ENCODE measurements at regions not wholly inside any gene's neighbourhood (a gene's known extent, or its start where the extent isn't known, plus 50 kb on each side); places are given as distances from the start of the nearest gene placed in this dataset.
"Not testable (repeated sequence)": the region's sequence is repeated elsewhere in the genome, so short reads cannot be mapped to it uniquely, and the experiment has no call there.

- ATAC-seq = no peak
- DNase-seq = no peak
Observed at GRCh38 chr5:3484836-3485235, 110.8 kb upstream of the IRX1 start.

GRCh38 chr5:3481175-3481574 is 114.5 kb upstream of the IRX1 start:
- DNase-seq = no peak

DNA sequence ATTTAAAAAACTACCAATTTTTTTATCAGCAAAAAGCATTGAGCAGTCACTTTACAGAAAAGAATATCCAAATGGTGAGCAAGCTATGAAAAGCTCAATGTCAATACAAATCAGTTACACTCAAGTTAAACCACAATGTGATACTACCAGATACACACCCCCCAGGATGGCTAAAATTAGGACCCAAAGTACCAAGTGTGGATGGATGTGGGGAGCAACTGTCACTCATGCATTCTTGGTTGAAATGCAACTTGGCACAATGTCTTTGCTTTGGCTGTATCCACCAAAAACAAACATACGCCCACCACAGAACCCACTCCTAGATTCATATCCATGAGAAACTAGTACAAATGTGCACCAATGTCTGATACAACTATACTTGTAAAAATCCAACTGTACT is 120.0 kb upstream of the IRX1 start:
- DNase-seq = no peak

More at GRCh38 chr5:3481175-3481574, 114.5 kb upstream of the IRX1 start:
- ATAC-seq = no peak

DNA sequence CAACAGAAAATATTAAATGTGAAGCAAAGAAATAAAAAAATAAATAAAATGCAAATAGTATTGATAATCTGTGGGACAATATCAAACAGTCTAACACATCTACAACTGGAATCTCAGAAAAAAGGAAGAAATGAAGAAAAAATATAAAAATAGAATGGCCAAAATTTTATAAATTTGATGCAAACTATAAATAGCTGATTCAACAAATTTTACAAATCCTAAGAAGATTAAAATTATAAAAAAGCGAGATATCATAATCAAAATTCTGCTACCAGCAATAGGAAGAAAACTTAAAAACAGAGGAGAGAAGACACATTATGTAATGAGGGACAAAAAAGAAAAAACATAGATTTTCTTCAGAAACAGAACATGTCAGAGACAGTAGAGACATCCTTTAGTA is 129.2 kb upstream of the IRX1 start:
- no peak for DNase-seq
- ATAC-seq = no peak

More for the DNA sequence above, 120.0 kb upstream of the IRX1 start:
- ATAC-seq = no peak

- ATAC-seq = no peak
- no peak for DNase-seq
Observed at GRCh38 chr5:3460416-3460815, 135.2 kb upstream of the IRX1 start.

DNA sequence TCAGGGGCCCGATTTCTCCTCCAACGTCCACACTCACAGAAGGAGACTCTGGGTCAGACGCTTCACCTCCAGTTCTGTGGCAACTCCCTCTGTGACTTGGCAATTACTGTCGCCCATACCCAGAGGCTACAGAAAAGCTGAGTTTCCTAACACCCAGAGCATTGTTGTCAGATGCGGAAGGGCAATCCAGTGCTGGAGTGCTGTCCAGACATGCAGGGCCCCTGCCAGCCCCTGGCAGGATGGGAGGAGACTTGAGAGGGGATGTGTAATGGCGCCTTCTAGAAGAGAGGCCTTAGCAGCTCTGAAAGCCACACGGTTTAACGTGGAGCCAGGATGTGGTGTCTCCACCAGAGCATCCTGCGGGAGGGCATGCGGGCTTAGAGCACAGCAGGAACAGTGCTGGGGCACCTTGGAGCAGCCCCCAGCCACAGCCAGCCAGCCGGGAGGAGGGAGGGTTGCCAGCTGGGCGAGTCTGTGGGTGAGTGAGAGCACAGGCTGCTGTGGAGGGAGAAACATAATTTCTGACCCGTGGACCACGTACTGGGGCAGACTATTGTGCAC is 139.4 kb upstream of the IRX1 start:
- DNase-seq (no peak), ATAC-seq (no peak)

GRCh38 chr5:3454028-3454427 is 141.6 kb upstream of the IRX1 start:
- not testable (repeated sequence) for DNase-seq, ATAC-seq

- ATAC-seq (no peak), DNase-seq (no peak)
Observed at GRCh38 chr5:3452622-3453021, 143.0 kb upstream of the IRX1 start.

DNA sequence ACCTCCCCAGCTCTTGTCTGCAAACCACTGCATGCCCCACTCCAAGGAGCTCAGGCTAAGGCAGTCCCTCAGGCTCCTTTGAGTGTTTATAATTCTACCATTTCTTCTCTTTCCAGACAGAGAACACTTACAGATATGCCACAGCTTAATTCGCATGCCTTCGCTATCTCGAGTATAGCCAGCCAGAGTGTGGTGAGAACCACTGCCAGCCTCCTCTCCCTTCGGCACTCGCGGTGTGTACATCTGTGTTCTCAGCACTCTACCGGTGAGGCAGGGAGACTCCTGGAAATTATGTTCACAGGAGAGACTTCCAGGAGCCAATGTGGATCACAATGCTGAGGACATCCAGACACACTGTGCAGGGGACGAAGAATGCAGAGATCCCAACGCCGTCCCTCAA is 143.7 kb upstream of the IRX1 start:
- no peak for ATAC-seq
- DNase-seq = no peak

DNA sequence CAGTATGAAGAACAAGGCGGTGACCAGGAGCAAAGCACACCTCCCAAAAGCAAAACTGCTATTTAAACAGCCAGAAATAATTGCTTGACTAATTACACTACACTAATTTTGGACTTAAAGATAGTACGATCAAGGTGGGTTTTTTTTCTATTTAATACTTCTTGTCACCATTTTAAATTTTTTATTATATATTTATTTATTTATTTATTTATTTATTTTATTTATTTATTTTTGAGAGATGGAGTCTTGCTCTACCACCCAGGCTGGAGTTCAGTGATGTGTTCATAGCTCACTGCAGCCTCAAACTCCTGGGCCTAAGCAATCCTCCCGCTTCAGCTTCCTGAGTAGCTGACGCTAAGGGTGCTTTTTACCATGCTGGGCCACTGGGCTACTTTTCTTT is 146.2 kb upstream of the IRX1 start:
- no peak for DNase-seq
- ATAC-seq = no peak

GRCh38 chr5:3446410-3446809 is 149.2 kb upstream of the IRX1 start:
- DNase-seq (no peak), ATAC-seq (no peak)

DNA sequence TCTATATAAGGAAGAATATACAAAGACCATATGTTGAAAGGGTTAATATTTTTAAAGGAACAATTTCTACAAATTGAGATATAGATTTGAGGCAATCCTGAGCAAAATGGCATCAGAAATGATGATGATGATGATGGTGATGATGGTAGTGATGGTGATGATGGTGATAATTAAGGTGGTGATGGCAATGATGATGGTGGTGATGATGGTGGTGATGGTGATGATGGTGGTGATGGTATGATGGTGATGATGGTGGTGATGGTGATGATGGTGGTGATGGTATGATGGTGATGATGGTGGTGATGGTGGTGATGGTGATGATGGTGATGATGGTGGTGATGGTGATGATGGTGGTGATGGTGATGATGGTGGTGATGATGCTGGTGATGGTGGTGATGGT is 150.1 kb upstream of the IRX1 start:
- DNase-seq, ATAC-seq: not testable (repeated sequence)

GRCh38 chr5:3432135-3432534 is 163.5 kb upstream of the IRX1 start:
- DNase-seq (no peak), ATAC-seq (no peak)

DNA sequence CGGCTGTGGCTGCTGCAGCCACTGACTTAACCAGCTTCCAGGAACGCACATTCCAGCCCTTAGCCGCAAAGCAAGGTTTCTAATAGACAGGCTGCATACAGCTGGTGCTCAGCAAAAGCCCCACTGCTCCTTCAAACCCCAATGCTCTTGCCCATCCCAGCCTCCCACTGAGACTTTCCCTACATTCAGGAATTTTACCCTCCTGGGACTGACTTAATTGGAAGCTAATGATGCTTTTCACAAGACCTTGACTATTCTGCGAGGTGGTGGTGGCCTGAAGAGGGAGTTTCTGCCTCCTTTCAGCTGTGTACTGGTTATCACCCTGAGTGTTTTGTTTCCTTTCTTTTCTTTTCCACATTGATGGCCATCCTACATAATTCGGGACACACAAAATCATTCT is 164.9 kb upstream of the IRX1 start:
- DNase-seq (no peak), ATAC-seq (no peak)

GRCh38 chr5:3429962-3430361 is 165.7 kb upstream of the IRX1 start:
- no peak for ATAC-seq

GRCh38 chr5:3428334-3428733 is 167.3 kb upstream of the IRX1 start:
- no peak for ATAC-seq
- DNase-seq = no peak

More at GRCh38 chr5:3429962-3430361, 165.7 kb upstream of the IRX1 start:
- DNase-seq = no peak

GRCh38 chr5:3424946-3425345 is 170.7 kb upstream of the IRX1 start:
- ATAC-seq (no peak), DNase-seq (no peak)

- ATAC-seq (no peak), DNase-seq (no peak)
Observed at GRCh38 chr5:3417376-3417943, 178.2 kb upstream of the IRX1 start.

DNA sequence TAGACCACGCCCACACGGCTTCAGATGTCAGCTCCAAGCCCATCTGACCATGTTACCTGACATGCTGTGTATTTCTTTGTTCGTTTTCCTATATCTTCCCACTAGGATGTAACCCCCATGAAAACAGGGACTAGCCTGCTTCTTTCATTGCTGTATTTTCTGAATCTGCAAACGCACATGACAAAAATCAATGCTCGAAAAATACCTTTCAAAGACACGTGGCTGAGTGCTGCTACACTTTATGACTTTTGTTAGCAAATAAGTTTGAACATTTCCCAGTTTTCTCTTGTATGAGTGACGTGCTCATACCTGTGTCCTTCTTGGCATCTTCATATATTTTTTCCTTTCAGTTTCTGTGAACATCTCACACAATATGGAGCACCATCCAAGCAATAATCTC is 181.3 kb upstream of the IRX1 start:
- ATAC-seq (no peak), DNase-seq (no peak)

GRCh38 chr5:3412146-3412545 is 183.5 kb upstream of the IRX1 start:
- ATAC-seq = no peak
- DNase-seq = no peak

DNA sequence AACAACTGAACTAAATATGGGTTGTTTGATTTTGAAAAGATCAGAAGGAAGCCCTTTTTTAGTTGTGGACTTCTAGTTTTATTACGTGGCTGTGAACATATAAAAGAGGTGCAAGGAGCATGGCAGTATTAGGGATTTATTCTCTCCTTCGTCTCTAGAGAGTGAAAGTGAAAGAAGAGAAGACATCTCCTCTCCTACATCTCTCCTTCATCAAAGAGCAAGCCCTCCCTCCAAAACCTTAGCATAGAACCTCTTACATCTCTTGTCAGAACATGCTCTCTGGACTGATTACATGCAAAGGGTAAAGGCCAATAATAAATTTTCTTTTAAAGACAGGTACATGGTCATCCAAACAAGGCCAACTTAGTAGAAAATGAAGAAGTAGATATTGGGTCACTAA is 184.3 kb upstream of the IRX1 start:
- DNase-seq (no peak), ATAC-seq (no peak)

DNA sequence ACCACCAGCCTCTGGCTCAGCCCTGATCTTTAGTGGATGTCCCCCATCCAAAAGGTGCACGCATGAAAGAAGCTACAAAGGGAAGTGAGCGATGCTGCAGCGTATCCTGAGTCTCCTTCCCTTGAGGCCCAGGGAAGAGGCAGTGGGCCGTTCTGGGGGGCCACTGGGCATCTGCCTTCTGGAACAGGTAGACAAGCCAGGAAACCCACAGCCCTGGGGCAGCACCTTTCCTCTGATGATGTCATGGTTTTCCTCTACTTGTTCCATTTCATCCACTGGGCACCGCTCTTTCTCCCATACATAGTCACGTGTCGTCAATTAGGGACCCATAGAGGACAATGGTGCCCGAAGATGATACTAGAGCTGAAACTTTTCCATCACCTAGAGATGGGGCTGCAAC is 194.0 kb upstream of the IRX1 start:
- DNase-seq = no peak
- no peak for ATAC-seq

- ATAC-seq (no peak), DNase-seq (no peak)
Observed at GRCh38 chr5:3400659-3401058, 195.0 kb upstream of the IRX1 start.

DNA sequence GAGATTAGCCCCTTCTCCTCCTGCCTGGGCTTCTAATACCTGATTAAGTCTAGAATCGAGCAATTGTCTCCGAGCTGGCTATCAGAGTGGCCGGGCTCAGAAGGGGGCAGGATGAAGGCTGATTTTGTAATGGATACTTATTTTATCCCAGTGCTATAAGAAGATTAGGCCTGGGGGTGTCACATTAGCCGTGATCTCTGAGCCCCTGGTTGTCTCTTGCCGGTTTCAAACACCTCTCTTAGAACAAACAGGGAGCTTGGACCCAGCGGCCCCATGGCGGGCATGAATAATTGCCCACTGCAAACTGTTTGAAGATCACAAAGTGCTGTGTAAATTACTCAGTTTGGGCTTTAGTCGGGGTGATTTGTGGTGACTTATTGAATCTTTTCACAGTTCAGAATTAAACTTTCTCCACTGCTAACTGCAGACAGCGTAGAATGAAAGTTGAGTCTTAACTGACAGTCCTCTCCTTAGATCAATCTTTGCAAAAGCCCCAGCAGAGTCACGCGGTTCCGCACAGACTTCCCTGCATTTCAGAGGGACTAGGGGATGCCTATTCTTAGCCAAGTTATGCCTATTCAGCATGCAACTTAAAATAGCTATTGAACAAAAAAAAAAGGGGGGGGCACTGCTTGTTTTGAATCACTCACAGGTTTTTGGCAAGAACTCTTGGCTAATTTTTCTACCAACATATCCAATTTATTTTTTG is 200.6 kb upstream of the IRX1 start:
- no peak for DNase-seq
- ATAC-seq = no peak

Measured in stimulated activated naive CD8-positive, alpha-beta T cell treated with anti-CD3 and anti-CD28 coated beads, Interleukin-15, Interleukin-2, amounts not matched to agents 100 U/mL and 50 U/mL, for 24 hours (primary cell).